CD14-positive monocyte (primary cell): ENCODE measurements at regions not wholly inside any gene's neighbourhood (a gene's known extent, or its start where the extent isn't known, plus 50 kb on each side); places are given as distances from the start of the nearest gene placed in this dataset.

Source experiments
- DNase-seq, 3 donors: peaks; one replicate each; pipeline ENCODE4 v3.0.0-alpha.2; 2011 to 2022
- H2AFZ ChIP-seq: 2 replicates; pipeline ENCODE4 v1.6.0; 2012; ENCODE audit warnings: mild to moderate bottlenecking, low read depth, low read length, inconsistent platforms; ENCODE audit not compliant: insufficient read depth, poor library complexity, severe bottlenecking
- H3K27ac ChIP-seq, 2 donors: 1 replicate in 1 of 2; 2 replicates in 1 of 2; pipeline ENCODE4 v1.5.1; 2012 to 2013; ENCODE audit warnings: low read length in 2 of 2, control low read depth in 1 of 2, inconsistent platforms in 1 of 2, low read depth in 1 of 2, mild to moderate bottlenecking in 1 of 2
- H3K27me3 ChIP-seq, 2 donors: one replicate each; pipeline versions ENCODE4 v1.6.0 to v1.6.1; 2011 to 2013; ENCODE audit warnings: low read length in 2 of 2; ENCODE audit not compliant: control insufficient read depth in 2 of 2, insufficient read depth in 2 of 2
- H3K36me3 ChIP-seq, 2 donors: replicated peaks in 1 of 2; 1 replicate in 1 of 2; 2 replicates in 1 of 2; pipeline versions ENCODE4 v1.5.1 to v1.6.1; 2012 to 2013; ENCODE audit warnings: low read length in 2 of 2, control low read depth in 1 of 2, inconsistent platforms in 1 of 2, mild to moderate bottlenecking in 1 of 2; ENCODE audit not compliant: insufficient read depth in 2 of 2, control insufficient read depth in 1 of 2
- H3K4me1 ChIP-seq, 2 donors: 1 replicate in 1 of 2; 2 replicates in 1 of 2; pipeline versions ENCODE4 v1.5.1 to v1.6.1; 2012 to 2013; ENCODE audit warnings: low read length in 2 of 2, control low read depth in 1 of 2, inconsistent platforms in 1 of 2, mild to moderate bottlenecking in 1 of 2, moderate library complexity in 1 of 2; ENCODE audit not compliant: insufficient read depth in 2 of 2, control insufficient read depth in 1 of 2
- H3K4me2 ChIP-seq: replicated peaks from 2 replicates; pipeline ENCODE3; 2012; ENCODE audit warnings: low read length, moderate library complexity, mild to moderate bottlenecking; ENCODE audit not compliant: poor library complexity, severe bottlenecking; ENCODE audit errors: extremely low read depth
- H3K4me3 ChIP-seq, 3 experiments: fragments of 200-600 bp in 1 of 3; sonication (generic) in 1 of 3; replicated peaks in 1 of 3; 1 replicate in 2 of 3; 2 replicates in 1 of 3; pipeline ENCODE4 v1.5.1; 2011 to 2013; ENCODE audit warnings: low read length in 3 of 3, mild to moderate bottlenecking in 3 of 3, control low read depth in 2 of 3, low read depth in 2 of 3, inconsistent platforms in 1 of 3, moderate library complexity in 1 of 3
- H3K79me2 ChIP-seq: 2 replicates; pipeline ENCODE4 v1.6.0; 2012; ENCODE audit warnings: mild to moderate bottlenecking, control low read depth, inconsistent platforms, low read length, moderate library complexity; ENCODE audit not compliant: insufficient read depth
- H3K9ac ChIP-seq: 2 replicates; pipeline ENCODE4 v1.6.0; 2017; ENCODE audit warnings: low read length, mild to moderate bottlenecking; ENCODE audit not compliant: insufficient read depth, poor library complexity, severe bottlenecking
- H3K9me3 ChIP-seq, 2 donors: replicated peaks in 1 of 2; 1 replicate in 1 of 2; 2 replicates in 1 of 2; pipeline versions ENCODE4 v1.5.1 to v1.6.1; 2012 to 2013; ENCODE audit warnings: low read length in 2 of 2, control low read depth in 1 of 2; ENCODE audit not compliant: control insufficient read depth in 1 of 2, insufficient read depth in 1 of 2
- H4K20me1 ChIP-seq: 2 replicates; pipeline ENCODE4 v1.6.0; 2012; ENCODE audit warnings: mild to moderate bottlenecking, low read length, control low read depth, moderate library complexity; ENCODE audit not compliant: insufficient read depth
- H3K27ac Mint-ChIP-seq, 7 donors: one replicate each; pipeline ENCODE4 v1.8.0; 2020; ENCODE audit warnings: mild to moderate bottlenecking in 7 of 7, mixed read lengths in 7 of 7, moderate library complexity in 6 of 7, inconsistent platforms in 2 of 7
- H3K27me3 Mint-ChIP-seq, 3 donors: one replicate each; pipeline ENCODE4 v1.8.0; 2021 to 2022; ENCODE audit warnings: low read depth in 3 of 3, mild to moderate bottlenecking in 3 of 3, mixed read lengths in 3 of 3, moderate library complexity in 3 of 3, inconsistent platforms in 1 of 3
- H3K36me3 Mint-ChIP-seq, 2 donors: one replicate each; pipeline ENCODE4 v1.8.0; 2020; ENCODE audit warnings: mixed read lengths in 2 of 2, inconsistent platforms in 1 of 2, mild to moderate bottlenecking in 1 of 2
- H3K4me1 Mint-ChIP-seq: one replicate; pipeline ENCODE4 v1.8.0; 2020; ENCODE audit warnings: mild to moderate bottlenecking, mixed read lengths
- H3K4me3 Mint-ChIP-seq, 2 donors: one replicate each; pipeline ENCODE4 v1.8.0; 2020; ENCODE audit warnings: mild to moderate bottlenecking in 2 of 2, mixed read lengths in 2 of 2, moderate library complexity in 1 of 2
- H3K9me3 Mint-ChIP-seq, 7 donors: one replicate each; pipeline ENCODE4 v1.8.0; 2020 to 2022; ENCODE audit warnings: mixed read lengths in 7 of 7, mild to moderate bottlenecking in 6 of 7, moderate library complexity in 6 of 7, inconsistent platforms in 2 of 7
- CTCF ChIP-seq: fragments of 200-600 bp; IDR thresholded peaks from one replicate; pipeline ENCODE4 v1.8.0; 2022; ENCODE audit warnings: antibody characterized with exemption, mild to moderate bottlenecking
- WGBS: methylation state at CpG from one replicate; pipeline ENCODE4 v1.1.5; 2013; ENCODE audit warnings: missing lambda C conversion rate; ENCODE audit not compliant: insufficient coverage; 5-methylcytosine and 5-hydroxymethylcytosine counted together
- intact Hi-C, 2 donors: fragments of 100-400 bp; cut with micrococcal nuclease; formaldehyde crosslinking; loops; one replicate each; pipeline versions ENCODE4 v1.15.0 to v1.15.1; 2023

- 90% methylated on average over 7 of the region's 7 CpGs for WGBS
- H3K36me3 ChIP-seq: no peaks in the 10 kb centered on the region
- Mint-ChIP-seq H3K4me1 (no peaks in the 10 kb centered on the region), H3K27ac (no peak overlapping the region), H3K9me3 (peaks cover 0 to 2% (median 0%) of the 10 kb centered on the region in 7 donors), H3K36me3 (no peaks in the 10 kb centered on the region), H3K27me3 (no peaks in the 10 kb centered on the region), H3K4me3 (no peak overlapping the region)
- DNase-seq: no peak
- H3K27me3 ChIP-seq: no peaks in the 10 kb centered on the region
- no peak overlapping the region for H3K4me2 ChIP-seq
- H3K4me1 ChIP-seq: no peaks in the 10 kb centered on the region
- H3K4me3 ChIP-seq: no peak overlapping the region
- no peaks in the 10 kb centered on the region for H3K79me2 ChIP-seq
- H3K9me3 ChIP-seq: no peaks in the 10 kb centered on the region
- no peak overlapping the region for H2AFZ ChIP-seq
- no peak overlapping the region for H3K27ac ChIP-seq
- H4K20me1 ChIP-seq: no peaks in the 10 kb centered on the region
- intact Hi-C loops: no loop called here
- TF ChIP-seq CTCF: no peak
- no peak overlapping the region for H3K9ac ChIP-seq
Measured at GRCh38 chr2:129732630-129733026, 246.8 kb upstream of the RAB6C start.

GRCh38 chr2:129733041-129733440 is 246.4 kb upstream of the RAB6C start:
- no peak overlapping the region for H3K9ac ChIP-seq
- 82% methylated on average over 3 of the region's 3 CpGs for WGBS
- peaks cover 0 to 2% (median 0%) of the 10 kb centered on the region in 7 donors for H3K9me3 Mint-ChIP-seq
- no peaks in the 10 kb centered on the region for H3K27me3 ChIP-seq
- H3K36me3 Mint-ChIP-seq: no peaks in the 10 kb centered on the region
- H3K79me2 ChIP-seq: no peaks in the 10 kb centered on the region
- H2AFZ ChIP-seq: no peak overlapping the region
- no peaks in the 10 kb centered on the region for H3K27me3 Mint-ChIP-seq
- no peaks in the 10 kb centered on the region for H3K4me1 Mint-ChIP-seq
- H3K4me3 Mint-ChIP-seq: no peak overlapping the region
- H3K27ac Mint-ChIP-seq: no peak overlapping the region
- no peaks in the 10 kb centered on the region for H3K9me3 ChIP-seq
- H4K20me1 ChIP-seq: no peaks in the 10 kb centered on the region
- no peaks in the 10 kb centered on the region for H3K4me1 ChIP-seq
- H3K27ac ChIP-seq: no peak overlapping the region
- no peak overlapping the region for H3K4me2 ChIP-seq
- no peak for DNase-seq
- intact Hi-C loops: no loop called here
- H3K36me3 ChIP-seq: no peaks in the 10 kb centered on the region
- no peak for TF ChIP-seq CTCF
- H3K4me3 ChIP-seq: no peak overlapping the region
